Cardiac muscle cell (in vitro differentiated cells and primary cell): ENCODE measurements at regions not wholly inside any gene's neighbourhood (a gene's known extent, or its start where the extent isn't known, plus 50 kb on each side); places are given as distances from the start of the nearest gene placed in this dataset.

Experiments used
- DNase-seq, 2 donors: peaks; one replicate each; pipeline versions ENCODE4 v3.0.0 to v3.0.0-alpha.2; 2010 to 2017; ENCODE audit warnings: low read depth in 1 of 2, low spot score in 1 of 2
- H3K27ac ChIP-seq: fragments of 200-600 bp; sonication (generic); 2 replicates; pipeline ENCODE4 v1.5.1; 2016
- H3K27me3 ChIP-seq: fragments of 200-600 bp; sonication (generic); 2 replicates; pipeline ENCODE4 v1.6.0; 2016; ENCODE audit warnings: control low read depth
- H3K36me3 ChIP-seq: fragments of 200-600 bp; sonication (generic); 2 replicates; pipeline ENCODE4 v1.5.1; 2016; ENCODE audit warnings: control low read depth
- H3K4me1 ChIP-seq: fragments of 200-600 bp; sonication (generic); 2 replicates; pipeline ENCODE4 v1.8.1; 2017; ENCODE audit warnings: low read depth, mild to moderate bottlenecking, mixed run types
- H3K4me3 ChIP-seq: fragments of 200-600 bp; sonication (generic); 2 replicates; pipeline ENCODE4 v1.5.1; 2016; ENCODE audit warnings: mild to moderate bottlenecking
- H3K9me3 ChIP-seq: fragments of 200-600 bp; sonication (generic); 2 replicates; pipeline ENCODE4 v1.5.1; 2017; ENCODE audit warnings: low read depth, mild to moderate bottlenecking, control low read depth
- CTCF ChIP-seq: IDR thresholded peaks from 2 replicates; pipeline ENCODE4 v1.5.1; 2012; ENCODE audit warnings: low read depth, mild to moderate bottlenecking, low read length

GRCh38 chr19:31572976-31573298 is 223.7 kb upstream of the TSHZ3 start:
- DNase-seq, result no peak
- H3K27ac ChIP-seq, result no peak overlapping the region
- H3K9me3 ChIP-seq, result no peaks in the 10 kb centered on the region

DNA sequence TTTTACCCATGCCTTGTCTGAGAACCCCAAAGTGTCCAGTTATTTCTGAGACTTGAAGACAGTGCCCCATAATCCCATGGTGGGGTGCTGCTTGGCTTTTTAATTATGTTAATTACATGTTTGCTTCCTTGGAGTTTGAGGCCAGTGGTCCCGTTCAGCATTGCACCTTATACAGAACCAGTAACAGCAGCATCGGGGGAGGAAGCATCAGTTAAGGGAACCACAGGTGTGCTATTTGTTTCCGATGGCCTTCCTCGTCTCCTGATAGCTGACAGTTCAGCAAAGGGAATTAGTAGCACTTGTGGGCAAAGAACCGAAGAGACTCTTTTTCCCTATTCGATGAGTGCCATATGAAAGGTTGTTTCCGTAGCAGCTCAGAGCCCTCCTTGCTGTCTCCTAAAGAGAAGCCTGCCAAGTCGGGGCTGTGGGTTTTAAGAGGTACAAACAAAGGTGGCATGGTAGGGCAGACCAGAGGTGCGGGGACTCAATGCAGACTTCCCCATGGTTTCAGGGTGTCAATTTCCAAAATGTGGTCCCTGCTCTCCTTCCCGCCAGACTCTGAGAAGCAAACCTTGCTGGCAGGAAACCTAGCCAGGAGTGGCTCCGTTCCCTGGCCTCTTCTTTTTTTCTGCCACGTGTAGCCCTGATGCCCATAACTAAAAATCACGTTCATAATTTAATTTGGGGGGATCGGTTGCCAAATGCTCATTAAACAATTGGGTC is 225.2 kb upstream of the TSHZ3 start:
- H3K4me3 ChIP-seq, result no peak overlapping the region
- H3K36me3 ChIP-seq, result no peaks in the 10 kb centered on the region
- DNase-seq, result no peak
- no peak for TF ChIP-seq CTCF
- H3K27ac ChIP-seq, result no peak overlapping the region
- H3K27me3 ChIP-seq, result peaks cover 20% of the 10 kb centered on the region
- H3K4me1 ChIP-seq, result no peaks in the 10 kb centered on the region
- H3K9me3 ChIP-seq, result no peaks in the 10 kb centered on the region

More at GRCh38 chr19:31572976-31573298, 223.7 kb upstream of the TSHZ3 start:
- Histone ChIP-seq H3K4me1 (no peaks in the 10 kb centered on the region), H3K27me3 (peaks cover 20% of the 10 kb centered on the region), H3K36me3 (no peaks in the 10 kb centered on the region), H3K4me3 (no peak overlapping the region)
- no peak for TF ChIP-seq CTCF

GRCh38 chr19:31575846-31576335 is 226.7 kb upstream of the TSHZ3 start:
- DNase-seq, result no peak
- no peaks in the 10 kb centered on the region for H3K4me1 ChIP-seq
- no peak for TF ChIP-seq CTCF
- no peak overlapping the region for H3K4me3 ChIP-seq
- H3K27ac ChIP-seq, result no peak overlapping the region
- no peaks in the 10 kb centered on the region for H3K36me3 ChIP-seq
- H3K27me3 ChIP-seq, result peaks cover 20% of the 10 kb centered on the region
- no peaks in the 10 kb centered on the region for H3K9me3 ChIP-seq

- Histone ChIP-seq H3K4me1 (no peaks in the 10 kb centered on the region), H3K27me3 (peaks cover 14% of the 10 kb centered on the region), H3K4me3 (no peak overlapping the region), H3K36me3 (no peaks in the 10 kb centered on the region), H3K9me3 (no peaks in the 10 kb centered on the region), H3K27ac (no peak overlapping the region)
- no peak for DNase-seq
- TF ChIP-seq CTCF, result no peak
Measured at GRCh38 chr19:31578326-31578725, 229.1 kb upstream of the TSHZ3 start.

GRCh38 chr19:31583148-31583547 is 233.9 kb upstream of the TSHZ3 start:
- no peaks in the 10 kb centered on the region for H3K27me3 ChIP-seq
- no peak for TF ChIP-seq CTCF
- peak in 1 of 2 donors; percentile 32 for DNase-seq
- H3K36me3 ChIP-seq, result no peaks in the 10 kb centered on the region
- no peaks in the 10 kb centered on the region for H3K9me3 ChIP-seq
- H3K4me1 ChIP-seq, result no peaks in the 10 kb centered on the region
- H3K27ac ChIP-seq, result no peak overlapping the region
- no peak overlapping the region for H3K4me3 ChIP-seq

GRCh38 chr19:31586282-31586681 is 237.0 kb upstream of the TSHZ3 start:
- no peaks in the 10 kb centered on the region for H3K9me3 ChIP-seq
- DNase-seq, result no peak
- TF ChIP-seq CTCF, result no peak
- no peaks in the 10 kb centered on the region for H3K36me3 ChIP-seq
- no peak overlapping the region for H3K27ac ChIP-seq
- no peaks in the 10 kb centered on the region for H3K4me1 ChIP-seq
- H3K27me3 ChIP-seq, result no peaks in the 10 kb centered on the region
- no peak overlapping the region for H3K4me3 ChIP-seq
